ENCODE measurements at regions not wholly inside any gene's neighbourhood (a gene's known extent, or its start where the extent isn't known, plus 50 kb on each side); places are given as distances from the start of the nearest gene placed in this dataset.

DNA sequence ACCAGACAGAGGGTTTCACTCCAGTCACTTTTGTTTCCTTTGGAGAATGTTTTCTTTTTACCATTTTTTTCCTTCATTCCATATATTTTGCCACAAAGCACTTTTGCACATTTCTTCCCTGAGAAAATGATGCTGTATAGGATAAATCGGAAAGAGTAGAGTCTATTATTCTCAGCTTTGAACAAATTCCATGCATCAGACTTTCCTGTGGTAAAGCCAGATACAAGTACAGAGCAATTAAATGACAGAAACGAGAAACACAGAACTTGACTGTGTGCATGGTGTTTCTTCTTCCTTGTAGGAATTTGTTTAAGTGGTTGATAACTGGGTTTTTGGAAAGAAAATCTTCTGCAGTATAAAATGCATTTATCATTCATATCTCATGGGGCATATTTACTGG is 107.4 kb upstream of the CSNK1A1L start:
- TF ChIP-seq, protein P1, sequence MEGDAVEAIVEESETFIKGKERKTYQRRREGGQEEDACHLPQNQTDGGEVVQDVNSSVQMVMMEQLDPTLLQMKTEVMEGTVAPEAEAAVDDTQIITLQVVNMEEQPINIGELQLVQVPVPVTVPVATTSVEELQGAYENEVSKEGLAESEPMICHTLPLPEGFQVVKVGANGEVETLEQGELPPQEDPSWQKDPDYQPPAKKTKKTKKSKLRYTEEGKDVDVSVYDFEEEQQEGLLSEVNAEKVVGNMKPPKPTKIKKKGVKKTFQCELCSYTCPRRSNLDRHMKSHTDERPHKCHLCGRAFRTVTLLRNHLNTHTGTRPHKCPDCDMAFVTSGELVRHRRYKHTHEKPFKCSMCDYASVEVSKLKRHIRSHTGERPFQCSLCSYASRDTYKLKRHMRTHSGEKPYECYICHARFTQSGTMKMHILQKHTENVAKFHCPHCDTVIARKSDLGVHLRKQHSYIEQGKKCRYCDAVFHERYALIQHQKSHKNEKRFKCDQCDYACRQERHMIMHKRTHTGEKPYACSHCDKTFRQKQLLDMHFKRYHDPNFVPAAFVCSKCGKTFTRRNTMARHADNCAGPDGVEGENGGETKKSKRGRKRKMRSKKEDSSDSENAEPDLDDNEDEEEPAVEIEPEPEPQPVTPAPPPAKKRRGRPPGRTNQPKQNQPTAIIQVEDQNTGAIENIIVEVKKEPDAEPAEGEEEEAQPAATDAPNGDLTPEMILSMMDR (IDR thresholded peaks at IDR 0.05; ENCODE audit: low read depth, low read length, missing control alignments) = no peak
- in situ Hi-C loops (cut with HindIII; ENCODE audit: low sequenced_read_pairs) = no loop called here
- no peak overlapping the region for H3K4me3 ChIP-seq (ENCODE audit: low read depth, low read length)
- DNase-seq (ENCODE audit: low read depth) = no peak

DNA sequence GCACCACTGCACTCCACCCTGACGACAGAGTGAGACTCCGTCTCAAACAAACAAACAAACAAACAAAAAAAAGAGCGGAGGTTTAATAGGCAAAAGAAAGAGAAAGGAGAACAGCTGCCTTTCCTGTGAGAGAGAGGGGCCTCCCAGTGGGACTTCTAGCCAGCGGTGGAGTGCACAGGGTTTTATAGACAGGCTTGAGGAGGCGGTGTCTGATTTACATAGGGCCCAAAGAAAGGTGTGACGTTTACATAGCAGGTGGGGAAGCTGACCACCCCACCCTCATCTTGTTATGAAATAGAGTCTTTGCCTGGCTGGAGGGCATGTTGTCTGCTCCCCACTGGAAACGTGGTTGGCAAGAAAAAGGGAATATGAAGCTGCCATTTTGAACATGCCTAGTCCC is 106.0 kb upstream of the CSNK1A1L start:
- in situ Hi-C loops (cut with HindIII; ENCODE audit: low sequenced_read_pairs) = no loop called here
- TF ChIP-seq, protein P1 (IDR thresholded peaks at IDR 0.05; ENCODE audit: low read depth, low read length, missing control alignments) = no peak

DNA sequence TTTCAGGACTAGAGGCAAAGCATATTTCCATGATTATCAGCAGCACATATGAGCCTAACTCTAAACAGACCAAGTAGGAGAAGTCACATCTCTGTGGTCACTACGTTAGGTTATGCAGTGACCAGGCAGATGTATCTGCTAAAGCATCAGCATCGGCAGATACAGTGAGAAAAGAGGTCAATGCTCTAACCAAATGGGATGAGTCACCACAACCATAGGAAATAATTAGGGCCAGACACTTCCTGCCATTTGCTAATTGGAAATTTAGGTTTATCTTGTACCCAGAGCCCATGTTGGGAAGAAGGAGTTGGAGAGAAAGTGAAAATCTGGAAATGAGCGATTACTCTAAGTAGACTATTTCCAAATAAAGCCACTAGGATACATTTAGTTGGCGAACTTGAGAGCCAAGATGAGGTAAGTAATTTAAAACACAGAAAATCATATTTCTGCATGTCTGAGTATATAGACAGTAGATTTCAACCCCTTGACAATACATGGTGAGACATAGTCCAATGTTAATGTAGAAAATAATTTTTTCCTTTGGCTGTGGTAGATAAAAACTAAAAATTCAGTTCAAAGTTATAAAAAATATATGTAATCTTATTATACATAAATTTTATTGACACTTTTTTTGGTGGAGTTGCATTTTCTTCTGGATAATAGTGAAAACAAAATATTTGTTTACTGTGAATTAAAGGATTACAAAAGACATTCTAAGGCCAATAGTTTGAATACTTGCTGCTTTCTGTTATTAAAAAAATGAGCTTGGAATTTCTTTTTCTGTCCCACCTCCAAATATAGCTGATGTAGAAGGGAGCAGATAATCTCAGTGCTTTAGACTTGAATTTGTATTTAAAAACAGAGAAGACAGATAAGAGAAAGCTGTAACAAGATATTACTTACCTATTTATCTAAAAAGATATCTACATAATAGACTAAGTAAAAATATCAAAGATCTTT is 104.4 kb upstream of the CSNK1A1L start:
- TF ChIP-seq, protein P1 (IDR thresholded peaks at IDR 0.05; ENCODE audit: low read depth, low read length, missing control alignments) = no peak
- DNase-seq (ENCODE audit: low read depth) = no peak
- in situ Hi-C loops (cut with HindIII; ENCODE audit: low sequenced_read_pairs) = no loop called here

More for the DNA sequence above, 106.0 kb upstream of the CSNK1A1L start:
- H3K4me3 ChIP-seq (ENCODE audit: low read depth, low read length) = no peak overlapping the region
- no peak for DNase-seq (ENCODE audit: low read depth)

DNA sequence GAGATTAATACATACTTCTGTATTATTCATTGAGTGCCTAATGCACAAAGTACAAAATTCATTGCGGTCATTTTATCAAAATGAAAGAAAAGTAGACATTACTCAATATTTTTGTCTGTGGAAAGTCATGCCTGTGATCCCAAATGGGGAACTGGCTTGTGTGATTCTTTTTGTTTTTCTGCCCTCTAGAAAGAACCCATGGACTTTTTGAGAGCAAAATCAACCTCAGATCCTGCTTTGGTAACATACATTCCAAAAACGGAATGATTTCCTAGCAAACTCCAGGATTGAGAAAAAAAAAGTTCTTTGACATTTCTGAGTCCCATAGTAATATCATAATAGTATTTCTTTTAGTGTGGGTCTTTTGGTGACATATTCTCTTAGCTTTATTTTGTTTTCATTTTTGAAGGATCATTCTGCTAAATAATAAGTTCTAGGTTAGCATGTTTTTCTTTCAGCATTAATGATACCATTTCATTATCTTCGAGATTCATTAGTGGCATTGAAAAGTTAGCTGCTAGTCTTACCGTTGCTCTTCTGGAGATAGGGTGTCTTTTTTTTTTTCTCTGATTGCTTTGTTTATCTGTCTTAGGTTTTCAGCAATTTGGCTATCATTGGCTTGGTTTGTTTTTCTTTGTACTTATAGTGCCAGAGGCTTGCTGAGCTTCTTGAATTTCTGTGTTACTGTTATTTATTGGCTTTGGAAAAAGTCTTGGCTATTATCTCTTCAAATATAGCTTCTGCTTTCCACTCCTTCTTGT is 102.4 kb upstream of the CSNK1A1L start:
- H3K4me3 ChIP-seq (ENCODE audit: low read depth, low read length) = no peak overlapping the region
- in situ Hi-C loops (cut with HindIII; ENCODE audit: low sequenced_read_pairs) = no loop called here
- DNase-seq (ENCODE audit: low read depth) = no peak
- TF ChIP-seq, protein P1 (IDR thresholded peaks at IDR 0.05; ENCODE audit: low read depth, low read length, missing control alignments) = no peak

More for the DNA sequence above, 104.4 kb upstream of the CSNK1A1L start:
- H3K4me3 ChIP-seq (ENCODE audit: low read depth, low read length) = no peak overlapping the region

DNA sequence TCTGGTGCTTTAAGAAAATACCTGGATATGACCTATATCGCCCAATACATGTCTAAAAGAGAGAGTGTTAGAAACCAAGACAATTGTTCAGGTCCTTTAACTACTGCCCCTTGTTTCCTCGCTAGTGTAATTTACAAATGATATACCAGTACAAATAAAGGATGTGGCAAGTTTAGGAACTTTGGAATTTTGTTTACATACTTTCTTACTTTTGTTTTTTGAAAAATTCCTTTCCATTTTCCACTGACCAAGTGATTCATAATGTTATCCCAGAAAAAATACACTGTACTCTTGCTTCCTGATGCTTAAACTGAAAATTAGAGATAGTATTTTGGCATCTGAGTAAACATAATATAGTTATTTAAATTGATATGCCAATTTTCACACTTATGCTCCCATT is 96.8 kb upstream of the CSNK1A1L start:
- DNase-seq (ENCODE audit: low read depth) = no peak
- in situ Hi-C loops (cut with HindIII; ENCODE audit: low sequenced_read_pairs) = no loop called here
- no peak overlapping the region for H3K4me3 ChIP-seq (ENCODE audit: low read depth, low read length)
- TF ChIP-seq, protein P1 (IDR thresholded peaks at IDR 0.05; ENCODE audit: low read depth, low read length, missing control alignments) = no peak

DNA sequence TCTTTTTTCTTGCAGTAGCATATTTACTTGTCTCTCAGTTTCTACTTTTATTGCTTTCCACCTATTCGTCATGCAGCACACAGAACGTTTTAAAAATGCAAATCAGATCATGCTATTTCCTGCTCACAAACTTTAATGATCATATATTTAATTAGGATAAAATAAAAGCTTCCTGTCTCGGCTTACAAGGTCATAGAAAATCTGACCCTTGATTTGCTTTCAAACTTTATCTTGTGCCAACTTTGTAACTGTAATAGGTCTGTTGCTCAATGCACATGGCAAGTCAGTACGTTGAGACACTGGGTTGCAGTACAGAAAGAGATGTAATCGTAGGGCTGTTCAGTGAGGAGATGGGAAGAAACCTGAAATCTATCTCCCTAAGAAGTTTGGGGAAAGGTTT is 95.6 kb upstream of the CSNK1A1L start:
- DNase-seq (ENCODE audit: low read depth) = no peak
- TF ChIP-seq, protein P1 (IDR thresholded peaks at IDR 0.05; ENCODE audit: low read depth, low read length, missing control alignments) = no peak

More for the DNA sequence above, 95.6 kb upstream of the CSNK1A1L start:
- in situ Hi-C loops (cut with HindIII; ENCODE audit: low sequenced_read_pairs) = no loop called here
- H3K4me3 ChIP-seq (ENCODE audit: low read depth, low read length) = no peak overlapping the region
